ENCODE measurements at regions not wholly inside any gene's neighbourhood (a gene's known extent, or its start where the extent isn't known, plus 50 kb on each side); places are given as distances from the start of the nearest gene placed in this dataset.

GRCh38 chr10:83357004-83357403, 782.3 kb upstream of the GHITM start:
- no peak for DNase-seq (ENCODE audit: low spot score)

- no peak for DNase-seq (ENCODE audit: low spot score)
Measured at GRCh38 chr10:83357627-83358026, 781.7 kb upstream of the GHITM start.

GRCh38 chr10:83367036-83367435, 772.3 kb upstream of the GHITM start:
- no peak for DNase-seq (ENCODE audit: low spot score)

- no peak for DNase-seq (ENCODE audit: low spot score)
Measured at GRCh38 chr10:83371696-83372490, 767.4 kb upstream of the GHITM start.

- DNase-seq (ENCODE audit: low spot score): no peak
Measured at GRCh38 chr10:83372646-83373045, 766.7 kb upstream of the GHITM start.

- DNase-seq (ENCODE audit: low spot score): no peak
Measured at GRCh38 chr10:83373671-83374070, 765.6 kb upstream of the GHITM start.

- DNase-seq (ENCODE audit: low spot score): no peak
Measured at GRCh38 chr10:83374741-83375140, 764.6 kb upstream of the GHITM start.

GRCh38 chr10:83375274-83375673, 764.0 kb upstream of the GHITM start:
- no peak for DNase-seq (ENCODE audit: low spot score)

- no peak for DNase-seq (ENCODE audit: low spot score)
Measured at GRCh38 chr10:83397806-83398205, 741.5 kb upstream of the GHITM start.

- no peak for DNase-seq (ENCODE audit: low spot score)
Measured at GRCh38 chr10:83410570-83410969, 728.7 kb upstream of the GHITM start.

- DNase-seq (ENCODE audit: low spot score): no peak
Measured at GRCh38 chr10:83425306-83425705, 714.0 kb upstream of the GHITM start.

GRCh38 chr10:83427101-83427500, 712.2 kb upstream of the GHITM start:
- DNase-seq (ENCODE audit: low spot score): no peak

GRCh38 chr10:83432261-83433045, 706.9 kb upstream of the GHITM start:
- DNase-seq (ENCODE audit: low spot score): no peak

- no peak for DNase-seq (ENCODE audit: low spot score)
Measured at GRCh38 chr10:83433705-83434104, 705.6 kb upstream of the GHITM start.

- DNase-seq (ENCODE audit: low spot score): no peak
Measured at GRCh38 chr10:83448013-83448412, 691.3 kb upstream of the GHITM start.

- no peak for DNase-seq (ENCODE audit: low spot score)
Measured at GRCh38 chr10:83458611-83459010, 680.7 kb upstream of the GHITM start.

GRCh38 chr10:83459124-83459523, 680.2 kb upstream of the GHITM start:
- DNase-seq (ENCODE audit: low spot score): no peak

GRCh38 chr10:83469728-83470331, 669.5 kb upstream of the GHITM start:
- DNase-seq (ENCODE audit: low spot score): peak; percentile 40

GRCh38 chr10:83476211-83476610, 663.1 kb upstream of the GHITM start:
- no peak for DNase-seq (ENCODE audit: low spot score)

GRCh38 chr10:83489161-83489560, 650.1 kb upstream of the GHITM start:
- DNase-seq (ENCODE audit: low spot score): no peak

- no peak for DNase-seq (ENCODE audit: low spot score)
Measured at GRCh38 chr10:83492004-83492403, 647.3 kb upstream of the GHITM start.

- DNase-seq (ENCODE audit: low spot score): no peak
Measured at GRCh38 chr10:83512681-83513080, 626.6 kb upstream of the GHITM start.

- no peak for DNase-seq (ENCODE audit: low spot score)
Measured at GRCh38 chr10:83515001-83515400, 624.3 kb upstream of the GHITM start.

Measured in umbilical cord (tissue), 1 donor.